ENCODE measurements at regions not wholly inside any gene's neighbourhood (a gene's known extent, or its start where the extent isn't known, plus 50 kb on each side); places are given as distances from the start of the nearest gene placed in this dataset.

GRCh38 chr15:98445315-98445714 is 203.0 kb upstream of the IGF1R start:
- TF ChIP-seq POLR2AphosphoS5 (IDR thresholded peaks at IDR 0.05; ENCODE audit: low read depth, low read length) = no peak
- TF ChIP-seq TAF1 (IDR thresholded peaks at IDR 0.05; ENCODE audit: borderline replicate concordance, insufficient read depth, low read length) = no peak
- no peak for TF ChIP-seq SIN3A (IDR thresholded peaks at IDR 0.05; ENCODE audit: borderline replicate concordance, insufficient read depth, low read length)
- no peak for TF ChIP-seq REST (IDR thresholded peaks at IDR 0.05; ENCODE audit: insufficient read depth in 1 of 2, low read depth in 2 of 2, low read length in 2 of 2)

All from PFSK-1 (cell line).